ENCODE measurements at regions not wholly inside any gene's neighbourhood (a gene's known extent, or its start where the extent isn't known, plus 50 kb on each side); places are given as distances from the start of the nearest gene placed in this dataset.

GRCh38 chr6:105832313-105832761, 253.8 kb upstream of the PRDM1 start:
- no peak for DNase-seq (ENCODE audit: low read depth)

GRCh38 chr6:105831311-105832097, 254.6 kb upstream of the PRDM1 start:
- no peak for DNase-seq (ENCODE audit: low read depth)
- no peak for TF ChIP-seq CTCF (IDR thresholded peaks at IDR 0.05; ENCODE audit: control insufficient read depth, insufficient read depth, low read depth, low read length, missing control alignments)
- H3K4me3 ChIP-seq (ENCODE audit: control insufficient read depth, low read depth, low read length), result no peak overlapping the region

More at GRCh38 chr6:105832313-105832761, 253.8 kb upstream of the PRDM1 start:
- H3K4me3 ChIP-seq (ENCODE audit: control insufficient read depth, low read depth, low read length), result no peak overlapping the region
- no peak for TF ChIP-seq CTCF (IDR thresholded peaks at IDR 0.05; ENCODE audit: control insufficient read depth, insufficient read depth, low read depth, low read length, missing control alignments)

- H3K4me3 ChIP-seq (ENCODE audit: control insufficient read depth, low read depth, low read length), result no peak overlapping the region
- no peak for TF ChIP-seq CTCF (IDR thresholded peaks at IDR 0.05; ENCODE audit: control insufficient read depth, insufficient read depth, low read depth, low read length, missing control alignments)
- DNase-seq (ENCODE audit: low read depth), result no peak
Measured at GRCh38 chr6:105825210-105825609, 260.9 kb upstream of the PRDM1 start.

GRCh38 chr6:105824732-105825131, 261.4 kb upstream of the PRDM1 start:
- TF ChIP-seq CTCF (IDR thresholded peaks at IDR 0.05; ENCODE audit: control insufficient read depth, insufficient read depth, low read depth, low read length, missing control alignments), result no peak
- DNase-seq (ENCODE audit: low read depth), result peak; percentile 20
- no peak overlapping the region for H3K4me3 ChIP-seq (ENCODE audit: control insufficient read depth, low read depth, low read length)

- no peak for TF ChIP-seq CTCF (IDR thresholded peaks at IDR 0.05; ENCODE audit: control insufficient read depth, insufficient read depth, low read depth, low read length, missing control alignments)
Measured at GRCh38 chr6:105821777-105822176, 264.4 kb upstream of the PRDM1 start.

GRCh38 chr6:105821027-105821426, 265.1 kb upstream of the PRDM1 start:
- no peak overlapping the region for H3K4me3 ChIP-seq (ENCODE audit: control insufficient read depth, low read depth, low read length)
- DNase-seq (ENCODE audit: low read depth), result no peak
- no peak for TF ChIP-seq CTCF (IDR thresholded peaks at IDR 0.05; ENCODE audit: control insufficient read depth, insufficient read depth, low read depth, low read length, missing control alignments)

More at GRCh38 chr6:105821777-105822176, 264.4 kb upstream of the PRDM1 start:
- DNase-seq (ENCODE audit: low read depth), result no peak
- H3K4me3 ChIP-seq (ENCODE audit: control insufficient read depth, low read depth, low read length), result no peak overlapping the region

Measured in AG09309 (cell line).